T1000 (cell line): ENCODE measurements at regions not wholly inside any gene's neighbourhood (a gene's known extent, or its start where the extent isn't known, plus 50 kb on each side); places are given as distances from the start of the nearest gene placed in this dataset.

Experiments
- DNase-seq: peaks from one replicate; lab custom pipeline; 2025; ENCODE audit warnings: mixed read lengths; lab: John Stamatoyannopoulos, UW

DNA sequence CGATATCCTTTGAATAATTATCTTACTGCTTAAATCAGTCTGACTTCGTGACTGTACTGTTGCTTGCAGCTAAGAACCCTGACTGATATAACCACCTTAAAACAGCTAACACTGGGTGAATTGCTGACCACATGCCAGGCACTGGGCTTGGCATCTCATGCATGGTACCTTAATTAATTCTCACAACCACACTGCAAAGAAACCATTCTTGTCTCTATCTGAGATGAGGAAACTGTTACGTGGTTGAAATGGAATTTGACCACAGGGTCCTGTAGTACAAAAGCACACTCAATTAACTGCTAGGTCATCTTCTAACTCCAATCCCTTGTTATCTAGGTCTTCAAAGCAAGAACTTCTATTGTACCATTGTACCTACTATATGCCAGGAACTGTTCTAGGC is 92.7 kb upstream of the PRICKLE2 start:
- no peak for DNase-seq

DNA sequence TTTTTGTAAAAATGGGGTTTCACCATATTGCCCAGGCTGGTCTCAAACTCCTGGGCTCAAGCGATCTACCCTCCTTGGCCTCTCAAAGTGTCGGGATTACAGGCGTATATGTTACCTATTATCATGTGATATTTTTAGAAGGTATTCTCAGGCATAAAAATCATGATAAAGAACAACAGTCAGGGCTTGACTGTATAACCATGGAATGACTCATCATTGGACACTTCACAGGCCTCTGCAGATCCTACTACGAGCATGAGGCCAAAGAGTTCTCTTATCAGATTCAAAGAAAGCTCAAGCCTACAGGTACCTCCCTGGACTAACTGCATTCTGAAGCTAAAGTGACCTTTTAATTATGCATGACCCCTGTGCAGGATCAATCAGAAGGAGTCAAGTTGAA is 91.7 kb upstream of the PRICKLE2 start:
- no peak for DNase-seq

DNA sequence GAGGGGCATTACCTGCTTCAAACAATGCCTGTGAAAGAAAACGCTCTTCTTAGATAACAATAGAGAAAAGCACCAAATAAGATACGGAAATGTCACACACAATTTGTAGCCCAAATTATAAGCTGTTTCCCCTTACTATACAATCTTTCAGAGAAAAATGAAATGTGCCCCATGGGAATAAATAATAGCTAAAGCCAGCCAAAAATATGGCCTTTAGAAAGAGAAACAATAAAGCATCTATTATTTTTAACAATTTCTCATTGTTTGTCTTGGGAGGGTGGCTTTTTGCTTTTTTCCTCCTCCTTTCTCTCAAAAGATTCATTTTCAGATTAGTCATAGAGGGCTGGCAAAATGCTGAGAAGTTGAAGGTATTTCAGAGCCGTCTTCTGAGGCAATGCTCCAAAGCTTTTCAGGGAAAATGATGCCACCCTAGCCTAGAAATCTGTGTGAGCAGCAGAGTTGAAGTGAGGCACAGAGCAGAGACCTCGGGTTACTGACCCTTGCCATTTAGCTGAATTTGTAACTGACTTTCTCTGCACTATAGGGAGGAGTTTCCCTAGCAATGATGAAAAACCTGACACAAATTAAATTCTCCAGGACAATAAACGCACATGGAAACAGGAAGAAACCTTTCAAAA is 86.3 kb upstream of the PRICKLE2 start:
- no peak for DNase-seq

DNA sequence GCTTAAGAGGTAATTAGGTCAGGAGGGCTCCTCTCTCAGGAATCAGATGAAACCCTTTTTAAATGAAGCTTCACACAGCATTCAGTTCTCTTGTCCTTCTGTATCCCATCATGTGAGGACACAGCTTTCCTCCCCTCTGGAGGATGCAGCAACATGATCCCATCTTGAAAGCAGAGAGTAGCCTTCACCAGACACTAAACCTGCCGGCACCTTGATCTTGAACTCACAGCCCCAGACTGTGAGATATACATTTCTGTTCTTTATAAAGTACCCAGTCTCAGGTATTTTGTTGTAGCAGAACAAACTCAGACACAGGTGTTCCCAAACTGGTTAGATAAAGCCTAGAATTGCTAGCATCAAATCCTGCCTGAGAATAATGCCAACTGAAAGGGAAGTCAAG is 83.7 kb upstream of the PRICKLE2 start:
- DNase-seq, result no peak

DNA sequence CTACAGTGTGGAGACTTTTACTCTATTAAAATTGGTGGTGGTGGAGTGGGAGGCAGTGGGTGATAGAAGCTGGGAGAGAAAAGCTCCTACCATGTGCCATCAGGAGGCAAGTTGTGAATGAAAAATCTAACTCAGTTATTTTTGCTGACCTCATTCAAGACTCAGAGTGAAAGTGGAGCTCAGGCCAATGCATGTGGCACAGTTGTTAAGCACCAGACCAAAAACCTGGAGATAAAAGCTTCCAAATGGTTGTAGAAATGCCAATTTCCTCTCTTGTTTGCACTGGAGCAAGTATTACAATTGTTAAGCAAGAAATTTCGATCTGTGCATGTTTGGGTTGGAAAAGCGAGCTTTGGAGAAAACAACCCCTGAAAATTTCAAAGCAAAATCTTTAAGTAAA is 81.5 kb upstream of the PRICKLE2 start:
- no peak for DNase-seq

DNA sequence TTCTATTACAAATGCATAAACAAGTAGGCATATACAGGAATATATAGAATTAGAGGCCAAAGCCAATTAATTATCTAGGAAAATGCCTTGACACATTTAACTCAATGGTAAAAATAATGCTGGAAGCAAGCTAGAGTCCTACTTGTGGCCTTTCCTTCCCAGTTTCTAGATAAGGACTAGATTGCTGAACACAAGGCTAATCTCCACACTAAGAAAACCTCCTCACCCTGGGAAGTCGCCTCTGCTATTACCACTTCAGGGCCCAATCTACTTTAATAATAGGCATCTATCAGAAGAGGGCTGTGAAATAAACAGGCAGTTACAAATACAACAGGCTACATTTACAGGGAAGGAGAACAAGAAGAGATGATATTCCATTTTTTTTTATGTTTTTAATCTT is 80.5 kb upstream of the PRICKLE2 start:
- no peak for DNase-seq

DNA sequence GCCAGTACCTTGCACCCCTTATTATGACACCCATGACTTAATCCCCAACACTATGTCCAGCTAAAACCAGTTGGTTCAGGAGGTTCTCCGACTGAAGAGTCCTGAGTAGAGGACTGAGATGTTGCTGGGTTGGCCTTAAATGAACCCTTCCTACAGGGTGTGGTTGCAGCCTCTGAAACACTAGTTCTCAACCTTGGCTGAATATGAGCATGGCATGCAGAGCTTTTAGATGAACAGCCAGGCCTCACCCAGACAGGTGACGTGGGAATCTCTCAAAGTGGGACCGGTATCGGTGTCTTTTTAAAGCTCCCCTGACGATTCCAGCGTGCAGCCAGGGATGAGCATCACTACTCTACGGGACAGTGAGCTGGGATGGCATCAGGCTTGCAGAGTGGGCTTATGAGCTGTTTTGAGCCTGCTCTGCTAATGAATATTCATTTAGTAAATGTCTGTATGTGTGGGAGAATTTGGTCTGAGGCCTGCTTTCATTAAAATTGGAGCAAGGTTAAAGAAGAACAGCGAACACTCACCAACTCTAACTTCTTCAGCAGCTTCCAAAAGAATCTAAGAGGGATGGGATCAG is 79.7 kb upstream of the PRICKLE2 start:
- DNase-seq, result no peak

DNA sequence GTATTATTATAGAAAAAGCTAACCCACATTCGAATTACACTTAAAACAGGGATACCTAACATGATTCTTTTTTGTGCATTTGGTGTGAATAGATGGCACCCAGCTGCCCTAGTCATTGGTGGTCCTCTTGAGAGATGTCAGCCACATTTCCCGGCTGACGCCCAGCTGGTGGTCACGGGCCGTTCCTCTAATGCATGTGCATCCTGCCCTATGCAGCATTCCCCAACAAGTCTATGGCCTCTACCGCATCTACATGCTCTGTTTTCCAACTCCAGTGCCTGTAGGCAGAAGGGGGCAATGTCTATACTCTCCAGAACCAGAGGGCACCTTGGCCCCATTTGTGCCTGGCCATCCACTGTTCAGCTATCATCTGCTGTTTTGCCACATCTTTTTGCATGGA is 78.6 kb upstream of the PRICKLE2 start:
- no peak for DNase-seq

DNA sequence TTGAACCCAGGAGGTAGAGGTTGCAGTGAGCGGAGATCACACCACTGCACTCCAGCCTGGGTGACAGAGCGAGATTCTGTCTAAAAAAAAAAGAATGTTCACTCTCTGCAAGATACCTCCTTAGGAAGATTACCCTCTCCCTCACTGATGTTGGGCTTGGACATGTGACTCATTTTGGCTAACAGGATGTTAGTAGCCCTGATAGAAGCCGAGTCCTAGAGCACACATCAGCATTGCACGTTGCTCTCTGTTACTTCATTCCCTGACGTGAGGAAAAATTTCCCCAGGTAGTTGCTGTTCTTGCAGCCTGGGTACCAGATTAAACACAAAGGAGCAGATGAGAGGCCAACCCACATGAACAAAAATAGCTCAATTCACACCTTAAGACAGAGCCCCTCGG is 78.1 kb upstream of the PRICKLE2 start:
- DNase-seq, result no peak

DNA sequence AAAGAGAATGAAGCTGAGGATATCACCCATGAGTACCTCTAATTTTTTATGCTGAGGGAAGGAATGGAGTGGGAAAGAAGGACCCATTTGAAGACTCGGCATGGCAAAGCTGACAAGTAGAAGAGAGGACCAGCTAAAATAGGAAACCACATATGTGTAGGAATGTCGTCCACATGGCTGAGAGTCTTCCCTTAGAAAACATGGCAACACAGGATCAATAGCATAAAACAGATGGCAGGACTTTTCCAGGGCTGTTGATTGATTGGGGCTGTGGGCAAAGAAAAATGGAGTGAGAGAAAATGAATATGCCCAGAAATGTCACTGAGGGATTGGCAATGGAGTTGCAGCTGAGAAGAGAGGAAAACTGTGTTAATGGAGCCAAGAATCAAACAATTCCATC is 76.2 kb upstream of the PRICKLE2 start:
- no peak for DNase-seq

DNA sequence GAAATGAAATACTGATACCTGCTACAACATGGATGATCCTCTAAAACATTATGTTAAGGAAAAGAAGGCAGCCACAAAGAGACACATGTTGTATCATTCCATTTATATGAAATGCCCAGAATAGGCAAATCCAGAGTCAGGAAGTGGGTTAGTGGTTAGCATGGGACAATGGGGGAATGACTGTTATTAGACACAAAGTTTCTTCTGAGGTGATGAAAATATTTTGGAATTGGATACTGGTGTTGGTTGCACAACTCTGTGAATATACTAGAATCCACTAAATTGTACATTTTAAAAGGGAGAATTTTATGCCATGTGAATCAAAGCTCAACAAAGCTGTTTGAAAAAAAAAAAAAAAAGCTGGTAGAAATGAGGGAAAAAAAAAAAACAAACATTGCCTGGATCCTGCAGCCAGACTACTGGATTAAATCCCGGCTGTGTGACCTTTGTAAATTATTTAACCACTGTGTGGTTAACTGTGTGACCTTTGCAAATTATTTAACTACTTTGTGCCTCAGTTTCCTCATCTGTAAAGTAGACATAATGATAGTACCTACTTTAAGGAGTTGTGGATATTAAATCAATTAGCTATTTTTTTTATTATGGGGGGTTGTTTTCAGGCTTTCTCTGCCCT is 75.6 kb upstream of the PRICKLE2 start:
- DNase-seq, result no peak

DNA sequence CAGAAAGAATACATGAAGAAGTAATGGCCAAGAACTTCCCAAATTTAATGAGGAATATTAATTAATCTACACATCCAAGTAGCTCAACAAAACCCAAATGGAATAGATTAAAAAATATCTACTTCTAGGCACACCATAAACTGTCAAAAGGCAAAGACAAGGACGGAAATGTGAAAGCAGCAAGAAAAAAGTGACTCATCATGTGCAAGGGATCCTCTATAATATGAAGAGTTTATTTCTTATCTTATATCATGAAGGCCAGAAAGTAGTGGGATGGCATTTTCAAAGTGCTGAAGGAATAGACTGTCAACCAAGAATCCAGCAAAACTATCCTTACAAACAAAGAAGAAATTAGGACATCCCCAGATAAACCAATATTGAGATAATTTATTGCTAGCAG is 73.9 kb upstream of the PRICKLE2 start:
- DNase-seq, result no peak

DNA sequence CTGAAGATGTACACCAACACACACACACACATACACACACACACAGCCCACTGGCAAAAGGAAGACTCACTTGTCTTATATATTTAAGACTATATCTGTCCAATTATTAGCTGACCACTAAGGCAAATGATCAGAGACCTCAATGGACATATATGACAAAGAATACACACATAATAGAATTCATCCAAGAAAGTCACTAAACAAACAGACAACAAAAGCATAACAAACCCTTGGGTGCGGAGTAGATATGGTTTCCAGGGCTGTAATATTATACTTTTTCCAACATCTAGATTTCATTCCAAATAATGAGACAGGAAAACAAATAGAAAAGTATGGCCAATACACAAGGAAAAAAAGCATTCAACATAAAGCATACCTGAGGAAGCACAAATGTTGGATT is 72.3 kb upstream of the PRICKLE2 start:
- DNase-seq, result no peak

DNA sequence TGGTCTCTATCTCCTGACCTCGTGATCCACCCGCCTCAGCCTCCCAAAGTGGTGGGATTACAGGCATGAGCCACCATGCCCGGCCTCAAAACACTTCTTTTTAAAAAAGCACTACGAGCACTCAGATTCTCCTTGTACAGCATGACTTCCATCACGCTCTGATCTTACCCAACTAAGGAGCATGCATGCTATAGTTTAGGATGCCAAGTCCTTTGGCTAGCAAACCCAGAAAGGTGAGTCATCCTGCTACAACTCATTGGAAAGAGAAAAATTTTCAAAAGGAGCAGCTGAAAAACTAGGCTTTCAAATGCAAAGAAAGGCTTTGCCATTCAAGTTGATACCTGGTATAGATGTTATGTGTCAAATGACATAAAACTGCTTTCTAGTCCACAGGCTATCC is 70.3 kb upstream of the PRICKLE2 start:
- DNase-seq, result peak; percentile 20

DNA sequence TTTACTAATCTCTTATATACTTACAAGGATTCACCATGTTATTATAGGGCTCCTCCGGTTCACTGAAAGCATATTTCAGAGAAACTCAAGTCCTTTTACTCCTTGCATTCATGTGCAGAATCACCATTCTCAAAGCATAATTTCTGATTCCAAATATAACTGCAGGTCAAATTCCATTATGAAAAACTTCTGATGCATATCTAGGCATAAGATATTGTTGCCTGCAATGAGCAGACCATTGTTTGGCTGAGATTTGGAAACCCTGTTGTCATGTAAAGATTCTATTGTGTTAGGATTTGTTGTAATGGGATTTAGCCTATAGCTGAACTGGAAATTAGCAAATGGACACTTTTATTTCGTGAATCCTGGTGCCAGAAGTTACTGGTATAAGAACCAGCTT is 69.5 kb upstream of the PRICKLE2 start:
- no peak for DNase-seq

DNA sequence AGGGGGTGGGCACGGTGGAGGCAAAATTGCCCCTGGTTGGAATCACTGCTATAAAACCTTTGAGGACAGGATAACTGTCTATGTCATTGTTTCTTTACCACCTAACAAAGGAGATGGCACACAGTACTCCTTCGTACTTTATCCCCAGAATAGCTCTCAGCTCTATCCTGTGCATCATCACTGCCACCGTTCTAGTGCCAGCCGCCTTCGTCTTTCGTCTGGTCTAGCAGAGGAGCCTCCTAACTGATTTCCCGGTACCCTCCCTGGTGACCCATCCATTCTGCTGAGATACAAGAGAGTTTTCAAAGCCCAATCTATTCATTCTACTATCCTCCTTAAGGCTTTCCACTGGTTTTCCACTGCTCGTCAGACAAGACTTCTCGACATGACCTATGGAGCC is 67.9 kb upstream of the PRICKLE2 start:
- DNase-seq, result no peak

DNA sequence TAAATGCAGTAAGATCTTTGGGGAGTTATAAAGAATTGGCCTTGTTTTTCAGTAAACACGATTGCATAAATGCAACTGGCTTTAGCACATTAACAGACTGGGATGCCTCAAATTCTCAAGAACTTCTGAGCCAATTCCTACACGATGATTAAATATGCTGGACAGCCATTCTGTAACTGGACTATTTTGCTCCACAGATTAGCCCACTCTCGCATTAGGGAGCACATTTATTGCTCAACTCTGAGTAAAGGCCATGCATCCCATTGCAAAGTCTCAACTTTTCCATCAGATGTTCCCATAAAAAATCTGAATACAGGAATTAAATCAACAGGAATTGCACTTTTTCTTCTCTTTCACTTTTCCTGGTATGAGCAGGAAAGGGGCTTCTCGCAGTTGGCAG is 66.7 kb upstream of the PRICKLE2 start:
- no peak for DNase-seq

DNA sequence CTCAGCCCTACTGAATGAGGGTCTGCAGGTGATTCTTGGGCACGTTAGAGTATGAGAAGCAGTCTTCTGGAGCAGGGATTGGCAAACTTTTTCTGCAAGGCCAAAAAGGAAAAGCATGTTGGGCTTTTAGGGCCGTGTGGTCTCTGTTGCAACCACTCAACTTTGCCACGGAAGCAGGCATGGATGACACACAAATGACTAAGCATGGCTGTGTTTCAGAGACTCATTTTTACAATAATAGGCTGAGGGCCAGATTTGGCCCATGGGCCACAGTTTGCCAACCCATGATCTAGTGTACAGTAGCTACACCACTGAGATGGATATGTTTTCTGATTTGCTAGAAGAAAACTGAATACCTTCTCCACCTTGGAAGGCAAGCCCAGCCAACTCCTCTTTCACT is 66.1 kb upstream of the PRICKLE2 start:
- DNase-seq, result peak; percentile 57

DNA sequence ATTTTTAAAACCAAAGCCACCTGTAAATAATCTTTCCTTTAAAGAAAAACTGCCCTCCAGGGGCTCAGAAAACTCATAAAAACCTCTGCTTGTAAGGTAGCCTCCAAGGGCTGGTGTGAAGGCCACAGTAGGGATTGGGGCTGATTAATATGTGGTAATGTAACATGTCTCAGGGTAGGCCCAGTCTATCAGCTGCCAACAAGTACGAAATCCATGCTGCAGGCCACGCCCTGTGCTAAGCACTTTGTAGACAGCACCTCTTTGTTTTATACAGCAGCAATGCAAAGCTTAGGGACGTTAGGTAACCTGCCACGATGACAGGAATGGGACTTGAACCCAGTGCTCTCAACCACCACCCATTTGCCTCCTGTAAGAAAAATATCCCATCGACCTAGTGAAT is 65.6 kb upstream of the PRICKLE2 start:
- DNase-seq, result no peak

DNA sequence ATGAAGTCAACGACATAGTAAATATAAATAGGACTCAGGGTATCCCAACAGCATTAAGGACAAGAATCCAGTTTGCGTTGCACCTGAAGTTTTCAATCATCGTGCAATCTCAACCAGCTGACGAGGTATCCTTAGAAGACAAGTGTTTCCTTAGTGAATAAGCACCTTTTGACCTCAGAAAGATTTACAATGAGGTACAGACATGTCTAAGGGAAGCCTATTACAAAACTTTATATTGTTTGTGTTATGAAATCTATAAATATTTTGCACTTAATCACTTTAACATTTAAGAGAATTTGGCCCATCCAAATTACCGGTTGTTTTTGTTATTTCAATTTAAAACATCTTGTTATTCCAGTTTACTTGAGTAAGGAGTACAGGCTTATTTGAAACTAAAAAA is 64.9 kb upstream of the PRICKLE2 start:
- no peak for DNase-seq

DNA sequence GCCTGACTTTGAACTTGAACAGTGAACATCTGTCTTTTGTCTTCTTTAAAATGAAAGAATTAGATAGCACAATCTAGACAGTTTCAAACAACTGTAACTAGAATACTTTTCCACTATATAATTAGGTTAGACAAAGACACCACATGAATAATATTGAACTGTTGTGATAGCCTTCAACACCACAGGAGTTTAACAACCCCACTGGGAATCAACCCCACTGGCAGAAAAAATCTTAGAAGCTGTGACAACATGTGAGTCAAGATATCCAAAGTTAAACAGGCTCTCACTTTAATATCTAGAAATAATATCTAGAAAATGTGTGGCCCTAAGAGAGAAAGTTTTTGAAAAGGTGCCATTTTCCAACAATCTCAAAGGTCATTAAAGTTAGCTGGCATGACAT is 64.4 kb upstream of the PRICKLE2 start:
- DNase-seq, result no peak

DNA sequence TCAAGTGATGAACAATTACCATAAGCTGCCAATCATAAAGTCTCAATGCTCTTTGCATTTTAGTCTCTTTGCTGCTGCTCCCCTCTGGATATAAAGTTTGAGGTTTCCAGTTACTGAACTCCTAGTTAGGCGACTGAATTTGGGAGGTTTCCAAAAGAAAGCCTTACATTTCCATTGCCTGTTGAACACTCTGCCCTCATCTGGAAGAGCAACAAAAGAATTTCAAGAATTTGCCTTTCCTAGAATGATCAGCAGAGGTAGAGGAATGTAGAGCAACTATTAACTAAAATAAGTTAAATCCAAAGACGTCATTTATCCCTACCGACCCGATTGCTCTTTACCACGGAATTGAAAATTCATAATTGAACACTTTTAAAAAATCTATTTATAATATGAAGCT is 53.4 kb upstream of the PRICKLE2 start:
- no peak for DNase-seq

DNA sequence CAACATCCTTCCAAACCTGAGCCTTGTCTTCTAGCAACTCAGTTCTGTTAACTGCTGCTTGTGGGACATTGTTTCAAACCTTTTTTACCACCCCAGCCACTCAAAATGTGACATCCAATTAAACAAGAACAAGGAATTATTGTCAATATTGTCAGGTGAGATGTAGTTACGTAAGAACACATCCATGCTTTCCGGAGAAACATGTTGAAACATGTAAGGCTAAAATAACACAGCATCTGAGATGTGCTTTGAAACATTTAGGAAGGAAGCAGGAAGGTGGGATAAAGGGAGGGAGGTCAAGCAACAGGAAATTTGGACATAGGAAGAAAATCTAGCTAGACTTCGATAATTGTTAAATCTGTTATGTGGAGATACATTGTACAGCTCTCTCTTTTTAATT is 50.9 kb upstream of the PRICKLE2 start:
- no peak for DNase-seq
